Gastrocnemius medialis (tissue), 4 donors: ENCODE measurements at regions not wholly inside any gene's neighbourhood (a gene's known extent, or its start where the extent isn't known, plus 50 kb on each side); places are given as distances from the start of the nearest gene placed in this dataset.
"Not testable (repeated sequence)": the region's sequence is repeated elsewhere in the genome, so short reads cannot be mapped to it uniquely, and the experiment has no call there.

ENCODE experiments used
- ATAC-seq, 2 donors: fragments of 150-250 bp; one replicate each; pipeline ENCODE4 v1.9.1; 2016
- DNase-seq, 2 donors: peaks; one replicate each; pipeline ENCODE4 v3.0.0-alpha.2; 2019
- H3K27ac ChIP-seq, 4 donors: fragments of 200-600 bp; sonication (generic); 1 replicate in 1 of 4; 2 replicates in 3 of 4; pipeline ENCODE4 v1.5.1; 2016 to 2018; ENCODE audit warnings: mild to moderate bottlenecking in 2 of 4, moderate library complexity in 1 of 4
- H3K27me3 ChIP-seq, 3 donors: fragments of 200-600 bp; sonication (generic) in 2 of 3; 1 replicate in 1 of 3; 2 replicates in 2 of 3; pipeline versions ENCODE4 v1.5.1 to v1.6.0; 2016 to 2019; ENCODE audit warnings: mild to moderate bottlenecking in 1 of 3, moderate library complexity in 1 of 3
- H3K36me3 ChIP-seq, 2 donors: fragments of 200-600 bp; sonication (generic) in 1 of 2; one replicate each; pipeline ENCODE4 v1.5.1; 2017 to 2018
- H3K4me1 ChIP-seq, 2 donors: fragments of 200-600 bp; sonication (generic) in 1 of 2; one replicate each; pipeline ENCODE4 v1.5.1; 2016 to 2017; ENCODE audit warnings: mild to moderate bottlenecking in 2 of 2
- H3K4me3 ChIP-seq, 4 donors: fragments of 200-600 bp; sonication (generic) in 3 of 4; 1 replicate in 1 of 4; 2 replicates in 3 of 4; pipeline ENCODE4 v1.5.1; 2016 to 2019; ENCODE audit warnings: mild to moderate bottlenecking in 2 of 4
- H3K9me3 ChIP-seq, 3 donors: fragments of 200-600 bp; sonication (generic) in 2 of 3; 1 replicate in 1 of 3; 2 replicates in 2 of 3; pipeline ENCODE4 v1.5.1; 2016 to 2019
- POLR2A ChIP-seq, 2 donors: fragments of 450-650 bp; IDR thresholded peaks; one replicate each; pipeline ENCODE4 v1.6.1; 2017; ENCODE audit warnings: antibody characterized with exemption in 2 of 2, mild to moderate bottlenecking in 2 of 2, moderate library complexity in 2 of 2
- in situ Hi-C, 4 donors: fragments of 200-750 bp; cut with MboI; loops; one replicate each; pipeline versions ENCODE4 v1.15.0 to v1.8.0; 2017; ENCODE audit warnings: low sequenced_read_pairs in 4 of 4
- intact Hi-C: fragments of 100-400 bp; cut with DNase I; formaldehyde crosslinking; loops from one replicate; pipeline ENCODE4 v1.15.1; 2023; ENCODE audit warnings: low total_unique reads
- TF ChIP-seq, protein P1 (sequence below), 5 experiments: fragments of 450-650 bp in 3 of 5; fragments of 200-600 bp in 2 of 5; sonication (generic) in 2 of 5; IDR thresholded peaks in 4 of 5; conservative IDR thresholded peaks in 1 of 5; 1 replicate in 4 of 5; 2 replicates in 1 of 5; pipeline ENCODE4 v1.5.1; 2016 to 2019; ENCODE audit warnings: antibody characterized with exemption in 5 of 5, mild to moderate bottlenecking in 3 of 5, moderate library complexity in 3 of 5

DNA sequence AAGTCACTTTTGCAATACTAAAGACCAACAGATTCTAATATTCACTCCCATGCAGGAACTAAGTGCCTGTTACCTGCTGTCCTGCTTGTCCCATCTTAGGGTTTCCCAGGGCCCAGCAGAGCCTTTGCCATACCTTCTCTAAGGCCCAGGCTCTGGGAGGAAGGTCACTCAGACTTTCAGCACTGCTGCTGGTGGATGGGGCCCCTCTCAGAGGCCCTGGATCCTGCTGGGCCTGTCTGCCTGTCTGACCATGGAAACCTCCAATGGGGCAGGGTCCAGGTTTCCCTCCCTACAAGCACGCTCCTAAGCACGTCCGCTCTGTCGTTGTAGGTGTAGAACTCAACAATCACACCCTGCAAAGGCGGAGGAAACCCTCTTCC is 75.1 kb downstream of the RRM2 start:
- ATAC-seq (no peak), DNase-seq (no peak)
- Histone ChIP-seq H3K4me3 (no peak overlapping the region), H3K36me3 (no peaks in the 10 kb centered on the region), H3K4me1 (no peaks in the 10 kb centered on the region), H3K9me3 (no peaks in the 10 kb centered on the region), H3K27ac (no peak overlapping the region), H3K27me3 (no peaks in the 10 kb centered on the region)
- in situ Hi-C loops = no loop called here
- intact Hi-C loops = no loop called here
- no peak for TF ChIP-seq POLR2A (IDR thresholded peaks at IDR 0.05)
- TF ChIP-seq, protein P1, sequence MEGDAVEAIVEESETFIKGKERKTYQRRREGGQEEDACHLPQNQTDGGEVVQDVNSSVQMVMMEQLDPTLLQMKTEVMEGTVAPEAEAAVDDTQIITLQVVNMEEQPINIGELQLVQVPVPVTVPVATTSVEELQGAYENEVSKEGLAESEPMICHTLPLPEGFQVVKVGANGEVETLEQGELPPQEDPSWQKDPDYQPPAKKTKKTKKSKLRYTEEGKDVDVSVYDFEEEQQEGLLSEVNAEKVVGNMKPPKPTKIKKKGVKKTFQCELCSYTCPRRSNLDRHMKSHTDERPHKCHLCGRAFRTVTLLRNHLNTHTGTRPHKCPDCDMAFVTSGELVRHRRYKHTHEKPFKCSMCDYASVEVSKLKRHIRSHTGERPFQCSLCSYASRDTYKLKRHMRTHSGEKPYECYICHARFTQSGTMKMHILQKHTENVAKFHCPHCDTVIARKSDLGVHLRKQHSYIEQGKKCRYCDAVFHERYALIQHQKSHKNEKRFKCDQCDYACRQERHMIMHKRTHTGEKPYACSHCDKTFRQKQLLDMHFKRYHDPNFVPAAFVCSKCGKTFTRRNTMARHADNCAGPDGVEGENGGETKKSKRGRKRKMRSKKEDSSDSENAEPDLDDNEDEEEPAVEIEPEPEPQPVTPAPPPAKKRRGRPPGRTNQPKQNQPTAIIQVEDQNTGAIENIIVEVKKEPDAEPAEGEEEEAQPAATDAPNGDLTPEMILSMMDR (IDR thresholded peaks at IDR 0.05 in 4 of 5, conservative IDR thresholded peaks at IDR 0.05 in 1 of 5) = no peak

DNA sequence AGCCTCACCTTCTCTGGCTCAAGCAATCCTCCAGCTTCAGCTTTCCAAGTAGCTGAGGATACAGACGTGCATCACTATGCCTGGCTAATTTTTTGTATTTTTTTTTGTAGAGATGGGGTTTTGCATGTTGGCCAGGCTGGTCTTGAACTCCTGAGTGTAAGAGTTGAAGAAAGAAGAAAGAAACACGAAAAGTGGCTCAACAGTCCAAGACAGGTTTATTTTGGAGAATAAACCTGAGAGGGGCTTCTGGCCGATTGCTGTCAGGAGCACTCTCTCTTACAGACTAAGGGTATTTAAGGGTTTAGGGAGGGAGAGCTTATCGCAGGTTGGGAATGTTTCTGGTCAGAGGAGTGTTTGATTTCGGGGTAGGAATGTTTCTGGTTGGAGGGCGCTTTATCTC is 75.9 kb downstream of the RRM2 start:
- H3K27me3 ChIP-seq, DNase-seq, in situ Hi-C loops, H3K4me1 ChIP-seq, H3K4me3 ChIP-seq, intact Hi-C loops, H3K27ac ChIP-seq, ATAC-seq, H3K36me3 ChIP-seq, H3K9me3 ChIP-seq: not testable (repeated sequence)

DNA sequence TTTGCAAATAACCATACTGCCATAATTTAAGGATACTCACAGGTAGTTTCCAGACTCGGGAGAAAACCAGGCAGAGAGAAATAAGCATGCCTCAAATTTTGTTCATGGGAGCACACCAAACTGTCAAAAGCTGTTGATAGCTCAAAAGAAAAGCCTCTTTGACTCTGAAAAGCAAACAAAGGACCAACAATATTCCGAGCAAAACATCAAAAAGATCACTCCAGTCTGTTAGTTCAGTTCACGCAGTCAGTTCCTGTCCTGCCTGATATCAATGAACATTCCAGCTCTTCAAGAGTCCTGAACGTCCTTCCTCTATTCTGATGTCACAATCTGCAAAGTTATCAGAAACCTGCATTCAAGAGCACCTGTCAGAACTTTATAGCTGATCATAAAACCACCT is 78.7 kb downstream of the RRM2 start:
- Histone ChIP-seq H3K4me1 (no peaks in the 10 kb centered on the region), H3K4me3 (no peak overlapping the region), H3K9me3 (no peaks in the 10 kb centered on the region), H3K36me3 (no peaks in the 10 kb centered on the region), H3K27me3 (no peaks in the 10 kb centered on the region), H3K27ac (no peak overlapping the region)
- TF ChIP-seq, protein P1 (IDR thresholded peaks at IDR 0.05 in 4 of 5, conservative IDR thresholded peaks at IDR 0.05 in 1 of 5) = no peak
- TF ChIP-seq POLR2A (IDR thresholded peaks at IDR 0.05) = no peak
- no peak for ATAC-seq
- in situ Hi-C loops (no loop called here), intact Hi-C loops (no loop called here)
- DNase-seq = no peak

DNA sequence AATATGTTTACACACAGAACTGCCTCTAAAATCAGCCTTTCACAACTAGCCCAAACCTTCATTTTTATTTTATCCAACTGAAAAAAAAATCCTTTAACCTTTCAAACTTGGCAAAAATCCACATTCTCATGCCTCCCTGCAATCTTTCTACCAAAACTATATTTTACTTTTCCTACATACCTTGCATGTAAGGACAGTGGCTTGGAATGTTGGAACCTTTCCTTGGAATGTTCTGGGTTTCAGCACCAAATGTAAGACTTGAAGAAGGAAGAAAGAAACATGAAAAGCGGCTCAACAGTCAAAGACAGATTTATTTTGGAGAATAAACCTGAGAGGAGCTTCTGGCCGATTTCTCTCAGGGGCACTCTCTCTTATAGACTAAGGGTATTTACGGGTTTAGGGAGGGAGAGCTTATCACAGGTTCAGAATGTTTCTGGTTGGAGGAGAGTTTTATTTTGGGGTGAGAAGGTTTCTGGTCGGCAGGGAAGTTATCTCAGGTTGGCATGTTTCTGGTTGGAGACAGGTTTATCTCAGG is 79.7 kb downstream of the RRM2 start:
- H3K36me3 ChIP-seq = no peaks in the 10 kb centered on the region
- H3K4me3 ChIP-seq = no peak overlapping the region
- TF ChIP-seq, protein P1 (IDR thresholded peaks at IDR 0.05 in 4 of 5, conservative IDR thresholded peaks at IDR 0.05 in 1 of 5) = no peak
- no peak for TF ChIP-seq POLR2A (IDR thresholded peaks at IDR 0.05)
- ATAC-seq (no peak), DNase-seq (no peak)
- no peaks in the 10 kb centered on the region for H3K27me3 ChIP-seq
- H3K4me1 ChIP-seq = no peaks in the 10 kb centered on the region
- H3K27ac ChIP-seq = no peak overlapping the region
- in situ Hi-C loops (no loop called here), intact Hi-C loops (no loop called here)
- no peaks in the 10 kb centered on the region for H3K9me3 ChIP-seq

DNA sequence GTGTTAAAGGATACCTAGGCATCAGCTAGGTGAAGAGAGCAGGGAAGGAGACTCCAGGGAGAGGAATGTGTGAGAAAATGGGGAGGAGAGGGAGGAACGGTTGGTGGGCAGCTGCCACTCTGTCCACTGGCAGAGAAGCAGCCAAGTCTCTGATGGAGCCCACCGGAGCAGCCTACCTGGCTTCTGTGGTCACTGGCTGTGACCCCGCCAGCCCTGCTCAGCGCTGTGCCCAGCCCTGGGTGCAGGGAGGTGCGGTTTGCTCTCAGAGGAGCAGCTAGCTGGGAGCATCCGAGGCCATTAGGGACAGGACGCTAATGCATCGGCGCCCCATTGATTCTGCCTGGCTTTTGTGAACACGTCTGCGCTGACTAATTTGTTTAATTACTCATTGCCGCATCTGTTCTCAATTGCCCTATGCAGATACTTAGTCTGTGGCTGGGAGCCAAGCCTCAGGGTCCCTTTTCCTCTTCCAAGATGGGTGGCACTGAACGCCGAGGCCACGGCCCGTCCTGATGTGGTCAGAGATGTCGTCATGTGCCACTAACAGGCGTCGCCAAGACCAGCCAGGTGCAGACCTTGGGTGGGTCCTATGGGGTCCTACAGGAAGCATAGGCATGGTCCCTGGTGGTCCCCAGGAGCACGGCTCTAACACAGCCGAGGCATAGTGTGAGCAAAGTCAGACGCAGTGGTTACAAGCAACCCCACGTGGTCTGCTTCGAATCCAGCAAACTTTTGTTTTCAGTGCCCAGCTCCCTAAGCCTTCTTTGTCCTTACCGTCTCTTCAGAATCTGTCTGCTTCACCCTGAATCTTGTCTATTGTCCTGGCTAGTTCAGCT is 82.0 kb downstream of the RRM2 start:
- DNase-seq (no peak), ATAC-seq (no peak)
- in situ Hi-C loops (no loop called here), intact Hi-C loops (no loop called here)
- Histone ChIP-seq H3K9me3 (no peaks in the 10 kb centered on the region), H3K4me3 (no peak overlapping the region), H3K27me3 (no peaks in the 10 kb centered on the region), H3K27ac (no peak overlapping the region), H3K4me1 (no peaks in the 10 kb centered on the region), H3K36me3 (no peaks in the 10 kb centered on the region)
- TF ChIP-seq POLR2A (IDR thresholded peaks at IDR 0.05) = no peak
- TF ChIP-seq, protein P1 (IDR thresholded peaks at IDR 0.05 in 4 of 5, conservative IDR thresholded peaks at IDR 0.05 in 1 of 5) = no peak
